Neural progenitor cell (in vitro differentiated cells): ENCODE measurements at regions not wholly inside any gene's neighbourhood (a gene's known extent, or its start where the extent isn't known, plus 50 kb on each side); places are given as distances from the start of the nearest gene placed in this dataset.
"Not testable (repeated sequence)": the region's sequence is repeated elsewhere in the genome, so short reads cannot be mapped to it uniquely, and the experiment has no call there.

Source experiments
- DNase-seq: peaks from one replicate; pipeline ENCODE4 v3.0.0-alpha.2; 2016; ENCODE audit warnings: low spot score
- H2AFZ ChIP-seq: fragments of 200-600 bp; sonication (generic); replicated peaks from 2 replicates; pipeline ENCODE4 v1.6.1; 2016; ENCODE audit warnings: antibody characterized with exemption
- H3F3A ChIP-seq: fragments of 200-600 bp; sonication (generic); 2 replicates; pipeline ENCODE4 v1.6.1; 2016; ENCODE audit warnings: antibody characterized with exemption, low read depth
- H3K27ac ChIP-seq: fragments of 200-600 bp; sonication (generic); 2 replicates; pipeline ENCODE4 v1.5.1; 2016; ENCODE audit warnings: mild to moderate bottlenecking
- H3K27me3 ChIP-seq: fragments of 200-600 bp; sonication (generic); 2 replicates; pipeline ENCODE4 v1.6.1; 2016; ENCODE audit warnings: mild to moderate bottlenecking, moderate library complexity
- H3K36me3 ChIP-seq: fragments of 200-600 bp; sonication (generic); 2 replicates; pipeline ENCODE4 v1.5.1; 2016
- H3K4me1 ChIP-seq: fragments of 200-600 bp; sonication (generic); 2 replicates; pipeline ENCODE4 v1.6.1; 2016; ENCODE audit warnings: mixed run types
- H3K4me2 ChIP-seq: fragments of 200-600 bp; sonication (generic); 2 replicates; pipeline ENCODE4 v1.6.1; 2016
- H3K4me3 ChIP-seq: fragments of 200-600 bp; sonication (generic); 2 replicates; pipeline ENCODE4 v1.5.1; 2016
- H3K79me2 ChIP-seq: fragments of 200-600 bp; sonication (generic); 2 replicates; pipeline ENCODE4 v1.6.1; 2016; ENCODE audit warnings: low read depth
- H3K9ac ChIP-seq: fragments of 200-600 bp; sonication (generic); 2 replicates; pipeline ENCODE4 v1.6.1; 2016
- H3K9me3 ChIP-seq: fragments of 200-600 bp; sonication (generic); 2 replicates; pipeline ENCODE4 v1.5.1; 2016; ENCODE audit warnings: low read depth
- H4K20me1 ChIP-seq: fragments of 200-600 bp; sonication (generic); 2 replicates; pipeline ENCODE4 v1.6.1; 2016; ENCODE audit warnings: low read depth
- H3K27ac Mint-ChIP-seq: 3 replicates; pipeline ENCODE4 v1.8.0; 2021; ENCODE audit warnings: mixed read lengths
- H3K27me3 Mint-ChIP-seq: 2 replicates; pipeline ENCODE4 v1.8.0; 2022; ENCODE audit warnings: low read depth, mild to moderate bottlenecking, inconsistent platforms, moderate library complexity, mixed read lengths; ENCODE audit not compliant: insufficient read depth
- H3K36me3 Mint-ChIP-seq: 3 replicates; pipeline ENCODE4 v1.8.0; 2021; ENCODE audit warnings: mixed read lengths
- H3K4me1 Mint-ChIP-seq: 3 replicates; pipeline ENCODE4 v1.8.0; 2021; ENCODE audit warnings: mixed read lengths
- H3K4me3 Mint-ChIP-seq: 3 replicates; pipeline ENCODE4 v1.8.0; 2021; ENCODE audit warnings: mild to moderate bottlenecking, moderate library complexity, mixed read lengths
- H3K9me3 Mint-ChIP-seq: 3 replicates; pipeline ENCODE4 v1.8.0; 2020; ENCODE audit warnings: mixed read lengths
- EZH2 ChIP-seq: fragments of 200-600 bp; sonication (generic); IDR thresholded peaks from 2 replicates; pipeline ENCODE4 v1.6.1; 2017; ENCODE audit warnings: antibody characterized with exemption, mild to moderate bottlenecking, moderate library complexity
- EZH2phosphoT487 ChIP-seq: fragments of 200-600 bp; sonication (generic); IDR thresholded peaks from 2 replicates; pipeline ENCODE4 v1.6.1; 2017; ENCODE audit warnings: antibody characterized with exemption
- TF ChIP-seq, protein P1 (sequence below): fragments of 200-600 bp; sonication (generic); IDR thresholded peaks from 2 replicates; pipeline ENCODE4 v1.5.1; 2017; ENCODE audit warnings: antibody characterized with exemption, mild to moderate bottlenecking

GRCh38 chr5:89524785-89525184 lies 641.8 kb upstream of the MEF2C start:
- Histone ChIP-seq H3K4me3 (no peak overlapping the region), H4K20me1 (no peaks in the 10 kb centered on the region), H3K36me3 (no peaks in the 10 kb centered on the region), H3F3A (no peaks in the 10 kb centered on the region), H3K27me3 (no peaks in the 10 kb centered on the region), H3K9me3 (no peaks in the 10 kb centered on the region), H3K27ac (no peak overlapping the region), H3K4me2 (no peak overlapping the region), H3K9ac (no peak overlapping the region), H2AFZ (no peak overlapping the region), H3K4me1 (no peaks in the 10 kb centered on the region), H3K79me2 (no peaks in the 10 kb centered on the region)
- Mint-ChIP-seq H3K4me3 (no peak overlapping the region), H3K36me3 (no peaks in the 10 kb centered on the region), H3K27ac (no peak overlapping the region), H3K4me1 (no peaks in the 10 kb centered on the region), H3K27me3 (no peaks in the 10 kb centered on the region), H3K9me3 (peaks cover 20% of the 10 kb centered on the region)
- DNase-seq, result no peak
- no peak for TF ChIP-seq EZH2phosphoT487
- no peak for TF ChIP-seq EZH2
- TF ChIP-seq, protein P1, sequence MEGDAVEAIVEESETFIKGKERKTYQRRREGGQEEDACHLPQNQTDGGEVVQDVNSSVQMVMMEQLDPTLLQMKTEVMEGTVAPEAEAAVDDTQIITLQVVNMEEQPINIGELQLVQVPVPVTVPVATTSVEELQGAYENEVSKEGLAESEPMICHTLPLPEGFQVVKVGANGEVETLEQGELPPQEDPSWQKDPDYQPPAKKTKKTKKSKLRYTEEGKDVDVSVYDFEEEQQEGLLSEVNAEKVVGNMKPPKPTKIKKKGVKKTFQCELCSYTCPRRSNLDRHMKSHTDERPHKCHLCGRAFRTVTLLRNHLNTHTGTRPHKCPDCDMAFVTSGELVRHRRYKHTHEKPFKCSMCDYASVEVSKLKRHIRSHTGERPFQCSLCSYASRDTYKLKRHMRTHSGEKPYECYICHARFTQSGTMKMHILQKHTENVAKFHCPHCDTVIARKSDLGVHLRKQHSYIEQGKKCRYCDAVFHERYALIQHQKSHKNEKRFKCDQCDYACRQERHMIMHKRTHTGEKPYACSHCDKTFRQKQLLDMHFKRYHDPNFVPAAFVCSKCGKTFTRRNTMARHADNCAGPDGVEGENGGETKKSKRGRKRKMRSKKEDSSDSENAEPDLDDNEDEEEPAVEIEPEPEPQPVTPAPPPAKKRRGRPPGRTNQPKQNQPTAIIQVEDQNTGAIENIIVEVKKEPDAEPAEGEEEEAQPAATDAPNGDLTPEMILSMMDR, result no peak

DNA sequence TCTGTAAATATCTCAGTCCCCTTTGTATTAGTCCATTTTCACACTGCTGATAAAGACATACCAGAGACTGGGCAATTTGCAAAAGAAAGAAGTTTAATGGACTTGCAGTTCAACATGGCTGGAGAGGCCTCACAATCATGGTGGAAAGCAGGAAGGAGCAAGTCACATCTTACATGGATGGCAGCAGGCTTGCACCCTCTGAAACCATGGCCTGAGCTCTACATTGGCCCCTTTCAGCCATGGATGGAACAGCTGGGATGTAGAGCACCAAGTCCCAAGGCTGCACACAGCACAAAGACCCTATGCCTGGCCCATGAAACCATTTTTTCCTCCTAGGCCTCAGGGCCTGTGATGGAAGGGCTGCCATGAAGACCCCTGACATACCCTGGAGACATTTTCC lies 640.9 kb upstream of the MEF2C start:
- not testable (repeated sequence) for H4K20me1 ChIP-seq, H3K4me1 ChIP-seq, H3K27me3 Mint-ChIP-seq, H3K27me3 ChIP-seq, H3K27ac Mint-ChIP-seq, H3K36me3 ChIP-seq, H2AFZ ChIP-seq, H3K27ac ChIP-seq, H3K4me2 ChIP-seq, H3K9ac ChIP-seq, H3K4me3 ChIP-seq, H3K9me3 ChIP-seq, H3K79me2 ChIP-seq, H3K4me3 Mint-ChIP-seq, H3F3A ChIP-seq, H3K36me3 Mint-ChIP-seq, H3K4me1 Mint-ChIP-seq, DNase-seq
- peaks cover 20% of the 10 kb centered on the region for H3K9me3 Mint-ChIP-seq

DNA sequence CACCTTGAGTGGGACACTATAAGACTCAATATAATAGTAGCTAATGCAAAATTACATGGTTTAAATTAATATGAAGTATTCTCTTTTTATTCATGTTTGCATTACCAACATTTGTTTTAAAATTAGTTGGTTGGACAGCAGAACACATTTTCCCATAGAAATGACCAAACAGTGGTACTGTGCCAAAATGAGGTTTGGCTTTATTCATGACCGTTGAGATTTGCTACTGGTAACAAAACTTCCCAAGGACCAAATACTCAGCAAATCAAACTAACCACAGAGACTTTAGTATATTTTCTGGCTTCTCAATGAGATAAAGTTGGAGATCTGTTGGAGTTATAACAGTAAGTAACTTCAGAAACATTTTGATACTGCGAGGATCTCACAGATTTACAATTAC lies 637.8 kb upstream of the MEF2C start:
- Histone ChIP-seq H3K4me1 (no peaks in the 10 kb centered on the region), H3K27ac (no peak overlapping the region), H2AFZ (no peak overlapping the region), H3K36me3 (no peaks in the 10 kb centered on the region), H3K79me2 (no peaks in the 10 kb centered on the region), H3F3A (no peaks in the 10 kb centered on the region), H3K4me2 (no peak overlapping the region), H4K20me1 (no peaks in the 10 kb centered on the region), H3K27me3 (no peaks in the 10 kb centered on the region), H3K9ac (no peak overlapping the region), H3K4me3 (no peak overlapping the region), H3K9me3 (no peaks in the 10 kb centered on the region)
- H3K27ac Mint-ChIP-seq, result no peak overlapping the region
- TF ChIP-seq EZH2, result no peak
- TF ChIP-seq EZH2phosphoT487, result no peak
- TF ChIP-seq, protein P1, result no peak
- no peak overlapping the region for H3K4me3 Mint-ChIP-seq
- no peak for DNase-seq
- H3K9me3 Mint-ChIP-seq, result peaks cover 17% of the 10 kb centered on the region
- H3K27me3 Mint-ChIP-seq, result no peaks in the 10 kb centered on the region
- no peaks in the 10 kb centered on the region for H3K36me3 Mint-ChIP-seq
- H3K4me1 Mint-ChIP-seq, result no peaks in the 10 kb centered on the region

DNA sequence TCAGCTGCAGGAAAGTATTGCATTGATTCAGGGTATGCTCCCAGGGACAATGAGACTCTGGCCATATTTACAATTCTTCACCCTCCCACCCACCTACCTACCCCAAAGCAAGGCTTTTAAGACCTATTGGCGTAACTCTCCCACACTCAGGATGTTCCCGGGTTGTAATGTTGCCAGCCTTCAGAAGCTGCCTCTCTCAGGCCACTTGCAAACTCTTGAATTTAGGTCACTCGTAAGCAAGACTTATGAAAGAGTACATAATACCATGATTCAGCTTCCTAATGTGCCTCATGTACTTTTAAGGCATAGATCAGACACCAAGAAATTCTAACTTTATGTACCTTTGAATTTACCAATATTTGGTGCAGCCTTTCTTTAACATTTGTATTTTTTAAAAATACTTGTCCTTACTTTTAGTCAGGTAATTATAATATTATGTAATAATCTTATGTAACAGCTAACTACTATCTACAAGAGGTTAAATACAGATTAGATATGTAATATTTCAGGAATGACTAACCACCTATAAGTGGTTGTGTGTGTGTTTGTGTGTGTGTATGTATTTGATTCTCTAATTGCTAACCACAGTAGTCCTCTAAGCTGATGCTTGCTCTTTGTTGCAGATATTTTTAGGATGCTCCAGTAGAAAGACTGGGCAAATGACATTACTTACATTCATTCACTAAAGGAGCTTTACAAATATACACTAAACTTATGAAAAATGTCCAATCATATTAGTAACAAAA lies 630.5 kb upstream of the MEF2C start:
- Mint-ChIP-seq H3K9me3 (no peaks in the 10 kb centered on the region), H3K4me3 (no peak overlapping the region), H3K27me3 (no peaks in the 10 kb centered on the region), H3K36me3 (no peaks in the 10 kb centered on the region), H3K4me1 (peaks cover 11% of the 10 kb centered on the region), H3K27ac (no peak overlapping the region)
- Histone ChIP-seq H3F3A (no peaks in the 10 kb centered on the region), H3K4me1 (no peaks in the 10 kb centered on the region), H3K27ac (no peak overlapping the region), H2AFZ (no peak overlapping the region), H3K79me2 (no peaks in the 10 kb centered on the region), H4K20me1 (no peaks in the 10 kb centered on the region), H3K27me3 (no peaks in the 10 kb centered on the region), H3K4me3 (no peak overlapping the region), H3K36me3 (no peaks in the 10 kb centered on the region), H3K4me2 (no peak overlapping the region), H3K9me3 (no peaks in the 10 kb centered on the region), H3K9ac (no peak overlapping the region)
- no peak for DNase-seq
- no peak for TF ChIP-seq EZH2
- no peak for TF ChIP-seq EZH2phosphoT487
- TF ChIP-seq, protein P1, result no peak
